Prostate gland (tissue), 2 donors: ENCODE measurements at regions not wholly inside any gene's neighbourhood (a gene's known extent, or its start where the extent isn't known, plus 50 kb on each side); places are given as distances from the start of the nearest gene placed in this dataset.

ENCODE experiments used
- CTCF ChIP-seq, 4 experiments: fragments of 200-600 bp in 2 of 4; fragments of 450-650 bp in 2 of 4; sonication (generic) in 2 of 4; IDR thresholded peaks; 1 replicate in 3 of 4; 2 replicates in 1 of 4; pipeline ENCODE4 v1.5.1; 2016 to 2019; ENCODE audit warnings: antibody characterized with exemption in 4 of 4, mild to moderate bottlenecking in 2 of 4, moderate library complexity in 2 of 4
- POLR2A ChIP-seq: fragments of 450-650 bp; IDR thresholded peaks from one replicate; pipeline ENCODE4 v1.6.1; 2016; ENCODE audit warnings: antibody characterized with exemption, mild to moderate bottlenecking
- POLR2AphosphoS5 ChIP-seq: sonication (generic); formaldehyde crosslinking; IDR thresholded peaks from one replicate; pipeline ENCODE4 v1.6.1; 2017; ENCODE audit warnings: antibody characterized with exemption

DNA sequence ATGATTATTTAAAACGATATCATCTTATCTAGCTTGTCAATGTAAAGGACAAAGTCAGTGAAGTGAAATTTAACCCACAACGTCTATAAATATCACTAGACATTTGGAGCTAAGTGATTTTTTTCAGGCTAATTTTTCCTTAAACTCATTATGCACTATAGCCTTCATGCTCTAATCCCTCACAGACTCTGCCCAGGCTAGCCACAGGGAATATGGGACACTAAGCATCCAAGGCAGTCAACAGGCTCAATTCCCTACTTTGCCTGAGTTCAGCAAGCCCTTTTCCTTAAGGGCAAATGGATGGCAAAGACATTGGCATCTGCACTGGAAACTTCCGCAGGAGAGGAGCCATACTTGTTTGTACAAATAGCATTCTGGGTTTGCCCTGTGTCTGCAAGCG lies 577.0 kb downstream of the LMO4 start:
- TF ChIP-seq CTCF (IDR thresholded peaks at IDR 0.05) (no peak), POLR2AphosphoS5 (no peak), POLR2A (no peak)
